ENCODE measurements at regions not wholly inside any gene's neighbourhood (a gene's known extent, or its start where the extent isn't known, plus 50 kb on each side); places are given as distances from the start of the nearest gene placed in this dataset.

DNA sequence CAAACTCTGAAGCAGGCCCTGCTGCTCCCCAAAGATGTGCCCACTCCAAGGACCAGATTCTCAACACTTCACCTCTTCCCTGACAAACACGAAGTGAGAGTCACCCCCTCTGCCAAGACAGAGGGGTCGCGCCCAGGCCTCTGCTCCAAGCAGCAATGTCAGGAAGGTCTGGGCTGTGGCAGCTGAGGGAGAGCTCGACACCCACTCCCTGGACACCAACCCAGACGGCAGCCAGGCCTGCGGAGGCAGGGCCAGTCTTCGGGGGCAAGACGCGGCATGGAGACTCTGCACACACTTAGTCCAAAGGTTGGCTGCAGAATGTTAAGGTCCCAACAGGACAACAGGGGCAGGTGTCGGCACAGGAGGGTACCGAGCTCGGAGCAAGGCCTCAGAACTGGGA is 144.2 kb downstream of the DLL1 start:
- TF ChIP-seq, protein P1, sequence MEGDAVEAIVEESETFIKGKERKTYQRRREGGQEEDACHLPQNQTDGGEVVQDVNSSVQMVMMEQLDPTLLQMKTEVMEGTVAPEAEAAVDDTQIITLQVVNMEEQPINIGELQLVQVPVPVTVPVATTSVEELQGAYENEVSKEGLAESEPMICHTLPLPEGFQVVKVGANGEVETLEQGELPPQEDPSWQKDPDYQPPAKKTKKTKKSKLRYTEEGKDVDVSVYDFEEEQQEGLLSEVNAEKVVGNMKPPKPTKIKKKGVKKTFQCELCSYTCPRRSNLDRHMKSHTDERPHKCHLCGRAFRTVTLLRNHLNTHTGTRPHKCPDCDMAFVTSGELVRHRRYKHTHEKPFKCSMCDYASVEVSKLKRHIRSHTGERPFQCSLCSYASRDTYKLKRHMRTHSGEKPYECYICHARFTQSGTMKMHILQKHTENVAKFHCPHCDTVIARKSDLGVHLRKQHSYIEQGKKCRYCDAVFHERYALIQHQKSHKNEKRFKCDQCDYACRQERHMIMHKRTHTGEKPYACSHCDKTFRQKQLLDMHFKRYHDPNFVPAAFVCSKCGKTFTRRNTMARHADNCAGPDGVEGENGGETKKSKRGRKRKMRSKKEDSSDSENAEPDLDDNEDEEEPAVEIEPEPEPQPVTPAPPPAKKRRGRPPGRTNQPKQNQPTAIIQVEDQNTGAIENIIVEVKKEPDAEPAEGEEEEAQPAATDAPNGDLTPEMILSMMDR (IDR thresholded peaks at IDR 0.05) = no peak
- TF ChIP-seq POLR2A (IDR thresholded peaks at IDR 0.05) = no peak
